NOMO-1 (cell line): ENCODE measurements at regions not wholly inside any gene's neighbourhood (a gene's known extent, or its start where the extent isn't known, plus 50 kb on each side); places are given as distances from the start of the nearest gene placed in this dataset.
"Not testable (repeated sequence)": the region's sequence is repeated elsewhere in the genome, so short reads cannot be mapped to it uniquely, and the experiment has no call there.

ENCODE experiments used
- DNase-seq, 2 experiments: peaks; one replicate each; lab custom pipeline; 2025; ENCODE audit not compliant: unreplicated experiment in 2 of 2; lab: John Stamatoyannopoulos, UW

DNA sequence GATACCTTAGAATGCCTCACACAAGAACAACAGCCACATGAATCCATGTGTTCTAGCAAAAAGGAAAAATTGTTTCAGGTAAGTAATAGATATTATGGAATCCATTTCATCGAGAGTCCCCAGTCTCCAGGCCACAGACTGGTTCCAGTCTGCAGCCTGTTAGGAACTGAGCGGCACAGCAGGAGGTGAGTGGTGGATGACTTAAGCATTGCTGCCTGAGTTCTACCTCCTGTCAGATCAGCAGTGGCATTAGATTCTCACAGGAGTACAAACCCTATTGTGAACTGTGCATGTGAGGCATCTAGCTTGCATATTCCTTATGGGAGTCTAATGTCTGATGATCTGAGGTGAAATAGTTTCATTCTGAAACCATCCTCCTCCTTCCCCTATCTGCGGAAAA, 207.0 kb downstream of the CSNK1G3 start:
- DNase-seq: no peak

DNA sequence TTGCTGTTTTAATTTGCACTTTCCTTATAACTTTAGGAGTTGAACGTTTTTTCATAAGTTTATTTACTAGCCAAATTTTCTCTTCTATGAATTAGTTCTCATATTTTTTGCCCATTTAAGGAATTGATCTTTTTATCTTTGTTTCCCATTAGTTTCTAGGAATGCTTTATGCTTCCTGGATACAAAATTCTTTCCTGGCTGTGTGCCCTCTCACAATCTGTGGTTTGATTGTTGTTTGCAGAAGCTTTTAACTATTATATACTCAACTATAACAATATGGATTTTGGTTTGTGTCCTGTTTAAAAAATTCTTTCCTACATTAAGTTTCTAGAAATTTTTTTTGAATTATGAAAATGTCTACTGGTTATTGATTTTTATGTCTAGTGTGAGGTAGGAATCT, 206.3 kb downstream of the CSNK1G3 start:
- DNase-seq: no peak

DNA sequence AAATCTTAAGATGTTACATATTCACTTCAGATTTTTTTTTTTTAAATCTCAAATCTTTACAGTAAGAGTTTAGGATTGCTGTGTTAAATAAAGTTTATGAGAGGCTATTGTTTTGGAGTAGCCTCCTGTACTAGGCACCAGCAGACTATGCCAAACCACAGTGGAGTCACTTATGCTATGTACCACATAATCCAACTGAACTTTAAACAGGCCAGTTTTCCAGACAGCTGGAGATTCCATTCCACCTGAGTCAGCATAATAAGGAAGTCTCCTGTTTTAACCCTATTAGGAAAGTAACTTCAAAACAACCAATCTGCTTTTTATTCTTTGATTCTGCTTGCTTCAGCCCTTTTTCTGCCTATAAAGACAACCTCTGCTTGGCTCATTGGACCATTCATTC, 205.2 kb downstream of the CSNK1G3 start:
- no peak for DNase-seq

DNA sequence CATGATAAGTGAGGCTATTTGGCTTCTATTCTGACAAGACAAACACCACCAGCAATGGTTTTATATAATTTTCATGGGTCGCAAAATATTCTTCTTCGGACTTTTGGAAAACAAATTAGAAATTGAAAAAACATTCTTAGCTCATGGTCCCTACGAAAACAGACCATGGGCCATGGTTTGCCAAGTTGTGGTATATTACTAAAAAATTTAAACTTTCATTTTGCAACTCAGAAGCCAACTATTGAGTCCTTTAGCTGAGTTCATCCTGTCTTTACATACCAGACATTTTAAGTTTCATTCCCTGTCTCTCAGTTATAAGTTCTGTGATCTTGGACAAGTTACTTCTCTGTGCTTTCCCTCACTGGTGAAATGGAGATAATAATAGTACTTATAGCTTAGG, 198.1 kb downstream of the CSNK1G3 start:
- DNase-seq: no peak

DNA sequence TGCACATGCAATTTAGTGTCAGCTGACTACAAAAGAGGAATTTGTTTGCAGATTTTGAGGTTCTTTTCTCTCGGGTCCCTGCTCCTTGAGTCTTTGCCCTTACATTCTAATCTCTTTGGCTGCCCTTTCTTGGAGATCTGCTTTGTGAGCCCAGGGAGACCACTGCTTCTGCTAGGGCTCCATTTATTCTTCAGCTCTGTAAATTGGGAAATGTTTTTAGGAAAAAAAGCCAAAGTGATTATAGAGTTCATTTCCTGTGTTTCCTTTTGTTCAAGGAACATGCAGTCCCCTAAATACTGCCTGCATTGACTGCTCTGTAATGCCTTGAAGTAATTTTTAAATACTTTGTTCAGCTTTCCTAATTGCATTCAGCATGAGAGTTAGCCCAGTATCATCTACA, 197.4 kb downstream of the CSNK1G3 start:
- DNase-seq: no peak

DNA sequence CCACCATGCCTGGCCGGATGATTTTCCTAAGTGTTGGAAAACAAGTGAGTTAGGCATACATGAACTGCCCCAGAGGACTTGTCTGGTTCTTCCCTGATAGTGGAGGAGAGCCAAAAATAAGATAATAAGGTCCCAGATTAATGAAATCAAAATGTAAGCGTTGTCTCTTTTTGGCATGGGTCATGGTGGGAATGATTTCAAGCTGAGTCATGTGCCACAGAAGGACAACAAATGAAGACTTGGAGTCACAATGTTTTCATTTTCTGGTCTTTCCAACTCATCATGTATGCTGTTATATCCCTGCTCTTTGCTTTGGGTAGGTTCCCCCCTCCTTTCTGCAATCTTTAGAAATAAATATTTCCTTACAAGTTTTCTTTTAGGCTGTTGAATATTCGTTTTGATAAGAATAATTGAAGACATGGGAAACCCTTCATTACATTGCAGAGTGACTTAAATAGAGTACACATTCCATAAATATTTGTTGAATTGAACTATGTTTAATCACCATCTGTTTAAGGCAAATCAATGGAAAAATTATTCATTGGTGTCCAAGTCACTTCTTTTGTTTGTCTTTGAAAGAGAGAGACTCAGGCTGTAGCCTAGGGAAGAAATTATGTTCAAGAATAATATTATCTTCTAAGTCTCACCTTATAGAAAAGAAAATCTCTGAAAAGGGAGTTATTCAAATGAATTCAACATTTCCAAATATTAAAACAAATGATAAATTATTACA, 196.3 kb downstream of the CSNK1G3 start:
- DNase-seq: no peak

DNA sequence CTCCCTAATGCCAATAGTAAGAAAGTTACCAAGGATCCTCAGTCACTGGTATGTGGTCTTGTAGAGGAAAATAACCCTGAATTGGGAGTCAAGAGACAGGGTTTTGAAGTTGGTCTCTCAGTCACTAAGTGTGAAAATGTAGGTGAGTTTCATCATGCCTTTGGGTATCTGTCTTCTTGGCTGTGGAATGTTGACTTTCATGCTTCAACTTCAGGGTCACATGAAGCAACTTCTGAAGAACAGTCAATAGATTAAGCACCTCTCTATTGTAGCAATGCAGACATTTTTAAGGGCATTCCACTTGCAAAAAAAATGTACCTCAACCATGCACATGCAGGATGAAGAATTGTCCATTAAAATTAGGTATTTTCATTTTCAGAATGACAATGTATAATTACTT, 194.6 kb downstream of the CSNK1G3 start:
- DNase-seq: no peak

DNA sequence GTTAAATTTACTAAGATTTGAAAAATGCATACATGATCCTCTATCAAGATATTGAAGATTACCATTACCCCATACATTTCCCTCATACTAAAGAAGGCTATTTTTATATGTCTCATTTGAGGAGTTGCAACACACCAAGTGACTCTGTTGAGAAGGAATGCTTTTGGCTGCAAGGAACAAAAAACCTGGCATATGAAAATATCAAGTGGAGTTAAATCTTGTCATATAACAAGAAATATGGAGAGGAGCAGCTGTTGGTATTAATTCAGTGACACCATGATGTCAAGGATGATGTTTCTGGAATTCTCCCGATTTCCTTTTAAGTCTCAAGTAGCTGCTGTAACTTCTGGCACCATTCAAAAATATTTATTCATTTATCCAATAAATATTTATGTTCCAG, 193.8 kb downstream of the CSNK1G3 start:
- no peak for DNase-seq

DNA sequence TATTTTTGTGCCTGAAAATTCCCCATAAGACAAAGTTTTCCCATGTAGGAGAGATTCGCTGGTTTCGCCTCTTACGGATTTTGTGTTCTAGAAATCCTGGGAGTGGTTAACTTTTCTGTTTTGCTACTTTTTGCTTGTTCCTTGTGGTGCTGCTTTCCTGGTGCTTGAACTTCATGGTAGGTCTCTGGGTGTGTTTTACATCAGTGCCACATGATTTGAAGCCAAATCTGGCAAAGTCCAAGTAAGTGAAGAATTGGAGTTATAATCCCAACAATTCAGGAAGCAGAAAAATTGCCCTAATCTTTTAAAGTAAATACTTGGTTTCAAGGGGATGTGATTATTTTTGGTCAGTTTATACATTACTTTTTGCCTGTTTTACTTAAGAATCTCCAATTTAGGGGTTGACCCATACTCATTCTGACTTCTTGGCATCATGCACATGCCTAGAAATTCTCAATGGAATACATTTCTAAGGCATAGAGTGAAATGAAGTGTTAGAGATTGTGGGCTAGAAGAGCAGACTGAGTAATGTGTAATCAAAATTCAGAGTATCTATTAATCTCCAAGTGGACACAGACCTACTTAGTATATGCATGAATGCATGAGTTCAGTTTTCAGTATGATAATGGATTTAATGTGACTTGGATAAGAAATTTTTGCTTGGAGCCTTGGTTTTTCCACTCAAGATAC, 189.7 kb downstream of the CSNK1G3 start:
- DNase-seq: no peak

DNA sequence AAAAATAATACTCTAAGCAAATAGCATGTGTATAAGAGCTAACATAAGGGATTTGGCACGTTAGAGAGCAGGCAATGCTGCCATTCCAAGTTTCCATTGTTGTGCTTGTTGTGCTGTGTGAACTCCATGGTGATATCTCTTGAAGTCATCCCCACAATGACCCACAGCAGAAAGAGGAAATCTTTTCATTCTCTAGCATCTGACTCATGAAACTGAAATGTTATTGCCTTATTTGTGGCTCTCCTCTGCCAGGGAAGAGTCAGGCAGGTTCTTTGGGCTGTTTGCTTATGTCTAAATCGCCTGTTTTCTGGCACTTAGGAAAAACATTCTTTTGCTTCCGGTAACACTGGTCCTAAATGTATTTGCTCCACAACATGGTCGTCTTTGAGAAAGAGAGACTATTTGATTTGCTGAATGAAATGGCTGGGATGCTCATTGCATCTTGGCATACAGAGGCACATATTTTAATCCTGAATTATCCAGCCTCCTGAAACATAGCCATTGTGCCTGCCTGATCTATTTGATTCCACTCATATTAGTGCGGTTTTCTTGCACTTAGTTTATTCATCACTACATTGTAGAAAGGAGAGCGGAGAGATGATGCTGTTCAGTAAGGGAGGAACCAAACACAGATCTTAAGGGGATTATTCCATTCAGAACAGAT, 188.8 kb downstream of the CSNK1G3 start:
- DNase-seq: no peak

DNA sequence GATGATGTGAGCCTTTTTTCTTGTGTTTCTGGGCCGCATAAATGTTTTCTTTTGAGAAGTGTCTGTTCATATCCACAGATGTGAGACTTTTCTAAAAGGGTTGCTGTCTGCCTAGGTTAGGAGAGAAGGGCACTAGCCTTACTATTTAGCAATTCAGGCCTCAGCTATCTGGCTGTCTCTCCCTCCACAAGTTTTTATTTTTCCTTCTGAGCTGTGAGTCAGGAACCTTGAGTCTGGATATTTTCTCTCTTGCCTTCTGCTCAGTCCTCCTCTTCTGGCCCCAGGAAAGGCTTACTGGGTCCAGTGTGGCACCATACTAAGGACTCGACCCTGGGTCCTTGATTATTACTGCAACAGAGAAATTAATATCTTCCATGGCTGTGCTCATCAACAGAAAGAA, 187.6 kb downstream of the CSNK1G3 start:
- no peak for DNase-seq

DNA sequence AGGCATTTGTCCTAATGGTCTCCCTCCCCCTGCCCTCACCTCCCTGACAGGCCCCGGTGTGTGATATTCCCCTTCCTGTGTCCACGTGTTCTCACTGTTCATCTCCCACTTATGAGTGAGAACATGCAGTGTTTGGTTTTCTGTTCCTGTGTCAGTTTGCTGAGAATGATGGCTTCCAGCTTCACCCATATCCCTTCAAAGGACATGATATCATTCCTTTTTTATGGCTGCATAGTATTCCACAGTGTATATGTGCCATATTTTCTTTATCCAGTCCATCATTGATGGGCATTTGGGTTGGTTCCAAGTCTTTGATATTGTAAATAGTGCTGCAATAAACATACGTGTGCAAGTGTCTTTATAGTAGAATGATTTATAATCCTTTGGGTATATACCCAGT, 187.0 kb downstream of the CSNK1G3 start:
- DNase-seq: not testable (repeated sequence)

DNA sequence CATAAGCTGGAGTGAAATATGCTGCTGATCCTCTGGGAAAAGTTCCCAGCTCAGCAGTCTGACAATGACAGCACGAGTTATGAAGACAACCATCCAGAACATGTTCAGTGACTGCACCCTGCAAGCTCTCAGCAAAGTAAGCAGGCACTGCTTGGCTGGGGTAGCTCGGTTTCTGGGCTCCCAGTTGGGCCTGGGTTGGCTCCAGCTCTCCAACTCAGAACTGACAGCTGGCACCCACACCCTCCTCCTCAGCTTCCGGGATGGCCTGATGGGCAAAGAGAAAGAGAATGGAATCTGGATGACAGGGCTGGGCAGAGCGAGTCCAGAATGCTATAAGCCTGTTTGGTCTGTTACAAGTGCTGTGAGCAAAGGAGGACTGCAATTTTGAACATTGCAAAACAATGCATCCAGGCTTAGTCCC, 185.0 kb downstream of the CSNK1G3 start:
- DNase-seq: no peak

DNA sequence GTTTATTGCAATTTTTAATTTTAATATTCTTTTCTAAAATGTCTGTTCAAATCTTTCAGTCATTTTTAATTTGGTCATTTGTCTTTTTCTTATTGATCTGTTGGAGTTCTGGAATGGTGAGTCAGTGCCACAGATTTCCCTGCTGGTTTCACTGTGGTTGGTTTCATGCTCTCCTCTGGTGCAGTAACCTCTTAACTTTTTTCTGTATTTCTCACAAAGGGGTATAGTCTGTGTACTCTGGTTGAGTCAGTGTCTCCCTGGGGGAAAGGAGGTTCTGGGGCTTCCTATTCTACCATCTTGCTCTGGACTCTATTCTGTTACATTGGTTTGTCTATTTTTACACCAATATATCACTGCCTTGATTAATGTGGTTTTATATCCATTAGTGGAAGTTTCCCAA, 178.8 kb downstream of the CSNK1G3 start:
- DNase-seq: no peak

DNA sequence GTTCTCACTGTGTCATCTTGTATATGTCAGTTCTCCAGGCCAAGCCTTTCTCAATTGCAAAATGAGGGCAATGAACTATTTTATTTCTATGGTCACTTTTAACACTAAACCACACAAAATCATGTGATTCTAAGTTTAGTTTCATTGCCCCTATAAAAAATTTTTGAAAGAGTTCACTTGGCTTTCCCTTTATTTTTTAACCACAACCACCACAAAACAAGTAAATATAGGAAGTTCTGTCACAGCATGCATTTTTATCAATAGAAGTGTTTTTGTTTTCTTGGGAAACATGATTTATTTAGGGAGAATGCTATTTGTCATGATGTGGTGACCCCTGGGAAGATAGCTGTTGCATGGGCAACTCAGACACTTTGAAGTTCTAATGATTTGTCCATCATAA, 169.1 kb downstream of the CSNK1G3 start:
- no peak for DNase-seq

DNA sequence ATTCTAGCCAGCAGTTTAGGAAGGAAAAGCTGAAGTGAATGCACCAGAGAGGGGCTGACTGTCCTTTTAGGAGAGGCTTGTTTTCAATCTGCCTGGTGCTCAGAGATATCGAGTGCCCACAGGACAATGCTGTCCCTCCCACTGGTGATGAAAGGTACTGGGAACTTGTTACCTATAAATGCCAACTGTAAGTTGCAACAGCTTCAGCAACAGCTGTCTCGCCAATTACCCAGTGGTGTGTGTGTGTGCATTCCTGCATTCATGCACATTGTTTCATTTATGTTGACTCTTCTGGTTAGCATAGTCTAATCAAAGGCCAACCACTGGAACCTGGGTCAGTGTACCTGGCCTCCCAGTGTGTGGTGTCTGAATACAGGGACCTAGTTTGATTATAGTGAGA, 161.1 kb downstream of the CSNK1G3 start:
- no peak for DNase-seq

DNA sequence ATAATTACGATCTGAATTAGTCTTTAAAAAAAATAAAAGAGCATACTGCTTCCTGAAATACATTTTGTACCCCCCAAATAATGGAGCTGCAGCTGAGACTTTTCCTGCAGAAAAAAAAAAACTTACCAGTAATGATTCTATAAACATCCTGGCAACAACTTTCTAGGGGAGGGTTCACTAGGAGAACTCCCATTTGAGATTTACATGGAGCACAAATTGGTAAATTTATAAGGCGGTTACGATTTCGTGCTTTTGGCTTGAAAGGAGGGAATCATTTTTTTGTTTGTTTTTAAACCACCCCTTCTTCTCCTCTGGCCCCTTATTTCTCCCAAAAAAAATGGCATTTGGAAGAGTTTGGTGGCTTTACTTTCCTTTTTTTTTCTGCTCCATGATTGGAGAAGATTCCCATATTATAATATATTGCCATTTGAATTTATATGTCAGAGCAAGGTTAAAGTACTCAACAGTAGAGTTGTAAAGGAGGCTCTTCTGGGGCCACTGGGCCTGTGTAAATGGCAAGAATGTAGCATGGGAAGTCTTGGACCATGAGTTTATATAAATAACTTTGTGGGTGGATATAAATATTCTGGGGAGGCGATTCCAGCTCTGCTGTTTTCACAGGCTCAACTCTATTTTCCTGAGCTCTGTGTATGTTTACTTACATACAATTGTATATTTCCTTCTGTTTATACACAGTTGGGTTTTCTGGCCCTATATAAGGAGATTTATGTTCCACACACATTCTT, 159.9 kb downstream of the CSNK1G3 start:
- DNase-seq: no peak

DNA sequence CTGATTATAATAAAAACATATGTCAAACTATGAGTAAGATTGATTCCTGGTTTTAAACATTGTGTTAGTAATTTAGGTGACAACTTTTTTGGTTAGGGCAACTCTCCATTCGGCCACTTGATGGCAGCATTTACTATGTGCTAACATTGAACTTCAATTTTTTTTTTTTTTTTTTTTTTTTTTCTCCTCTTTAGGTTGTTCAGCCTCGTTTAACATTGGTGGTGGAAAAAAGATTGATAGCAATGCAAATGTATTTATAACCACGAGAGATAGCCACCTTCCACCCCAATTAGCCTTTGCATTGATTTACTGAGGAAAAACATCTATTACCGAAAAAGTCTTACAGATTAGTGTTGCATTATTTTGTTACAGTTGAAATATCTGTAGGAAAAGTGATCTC, 159.1 kb downstream of the CSNK1G3 start:
- DNase-seq: peak; percentile 9 to 28
